Limb (tissue), 2 donors: ENCODE measurements at regions not wholly inside any gene's neighbourhood (a gene's known extent, or its start where the extent isn't known, plus 50 kb on each side); places are given as distances from the start of the nearest gene placed in this dataset.
"Not testable (repeated sequence)": the region's sequence is repeated elsewhere in the genome, so short reads cannot be mapped to it uniquely, and the experiment has no call there.

ENCODE experiments used
- DNase-seq, 2 donors: peaks; one replicate each; pipeline ENCODE4 v3.0.0-alpha.2; 2016; ENCODE audit errors: extremely low spot score in 2 of 2

- DNase-seq, result no peak
Observed at GRCh38 chr4:23959396-23960148, 69.7 kb upstream of the PPARGC1A start.

- DNase-seq, result no peak
Observed at GRCh38 chr4:23958749-23959148, 68.9 kb upstream of the PPARGC1A start.

GRCh38 chr4:23957465-23957864 is 67.6 kb upstream of the PPARGC1A start:
- DNase-seq, result no peak

- DNase-seq, result no peak
Observed at GRCh38 chr4:23956601-23957364, 66.9 kb upstream of the PPARGC1A start.

- no peak for DNase-seq
Observed at GRCh38 chr4:23952258-23952657, 62.4 kb upstream of the PPARGC1A start.

- no peak for DNase-seq
Observed at GRCh38 chr4:23947826-23948225, 58.0 kb upstream of the PPARGC1A start.

GRCh38 chr4:23946299-23946698 is 56.5 kb upstream of the PPARGC1A start:
- DNase-seq, result no peak

GRCh38 chr4:23945451-23946017 is 55.7 kb upstream of the PPARGC1A start:
- no peak for DNase-seq

GRCh38 chr4:23944556-23944955 is 54.7 kb upstream of the PPARGC1A start:
- DNase-seq, result not testable (repeated sequence)

- DNase-seq, result no peak
Observed at GRCh38 chr4:23943478-23943877, 53.6 kb upstream of the PPARGC1A start.

- no peak for DNase-seq
Observed at GRCh38 chr4:23942471-23942870, 52.6 kb upstream of the PPARGC1A start.
